ENCODE measurements at regions not wholly inside any gene's neighbourhood (a gene's known extent, or its start where the extent isn't known, plus 50 kb on each side); places are given as distances from the start of the nearest gene placed in this dataset.

- H3K9me3 ChIP-seq = no peaks in the 10 kb centered on the region
- no peak overlapping the region for H3K27ac ChIP-seq
- H3K4me1 ChIP-seq = no peaks in the 10 kb centered on the region
- 82% methylated on average over 8 of the region's 8 CpGs for WGBS
- H3K4me3 ChIP-seq = no peak overlapping the region
- TF ChIP-seq CTCF (IDR thresholded peaks at IDR 0.05) (no peak), POLR2A (IDR thresholded peaks at IDR 0.05) (no peak)
- no peaks in the 10 kb centered on the region for H3K27me3 ChIP-seq
- H3K36me3 ChIP-seq = no peaks in the 10 kb centered on the region
- DNase-seq (ENCODE audit: low spot score in 2 of 2) = no peak
Observed at GRCh38 chr3:29183346-29184087, 97.4 kb upstream of the RBMS3 start.

- no peak overlapping the region for H3K4me3 ChIP-seq
- no peaks in the 10 kb centered on the region for H3K36me3 ChIP-seq
- no peak for TF ChIP-seq EP300 (IDR thresholded peaks at IDR 0.05)
- H3K27me3 ChIP-seq = no peaks in the 10 kb centered on the region
- no peak overlapping the region for H3K27ac ChIP-seq
- WGBS = 89% methylated on average over 1 of the region's 1 CpG
- DNase-seq (ENCODE audit: low spot score in 2 of 2) = no peak
- no peaks in the 10 kb centered on the region for H3K4me1 ChIP-seq
- no peaks in the 10 kb centered on the region for H3K9me3 ChIP-seq
Observed at GRCh38 chr3:29185706-29186105, 95.2 kb upstream of the RBMS3 start.

DNA sequence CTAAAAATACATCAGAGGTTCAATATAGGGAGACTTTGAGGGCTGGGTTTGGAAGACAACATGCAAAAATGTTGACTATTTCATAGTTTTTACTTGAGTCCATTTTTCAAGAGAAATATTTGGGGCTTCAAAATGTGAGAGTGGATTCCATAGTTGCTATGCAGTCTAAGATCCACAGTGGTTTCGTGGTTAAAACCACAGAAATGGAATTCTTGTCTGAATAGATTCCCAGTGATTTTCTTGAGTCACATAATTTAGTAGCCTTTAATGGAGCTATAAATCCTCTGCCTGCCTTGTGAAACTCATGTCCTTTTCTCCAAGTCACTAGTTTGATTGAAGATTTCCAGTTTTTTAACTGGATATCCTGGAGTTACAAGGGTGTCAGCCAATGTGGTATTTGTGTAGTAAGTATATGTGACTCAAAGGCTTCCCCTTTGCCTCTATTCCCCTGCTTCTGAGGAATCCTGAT lies 94.7 kb upstream of the RBMS3 start:
- TF ChIP-seq CTCF (IDR thresholded peaks at IDR 0.05) (no peak), POLR2A (IDR thresholded peaks at IDR 0.05) (no peak), POLR2AphosphoS5 (IDR thresholded peaks at IDR 0.05) (no peak), EP300 (IDR thresholded peaks at IDR 0.05) (no peak)
- 71% methylated on average over 1 of the region's 1 CpG for WGBS
- Histone ChIP-seq H3K27ac (no peak overlapping the region), H3K4me3 (no peak overlapping the region), H3K27me3 (no peaks in the 10 kb centered on the region), H3K36me3 (no peaks in the 10 kb centered on the region), H3K4me1 (no peaks in the 10 kb centered on the region), H3K9me3 (no peaks in the 10 kb centered on the region)
- no peak for DNase-seq (ENCODE audit: low spot score in 2 of 2)

GRCh38 chr3:29186982-29187725 lies 93.7 kb upstream of the RBMS3 start:
- no peaks in the 10 kb centered on the region for H3K4me1 ChIP-seq
- TF ChIP-seq EP300 (IDR thresholded peaks at IDR 0.05) (no peak), CTCF (IDR thresholded peaks at IDR 0.05) (no peak), POLR2A (IDR thresholded peaks at IDR 0.05) (no peak), POLR2AphosphoS5 (IDR thresholded peaks at IDR 0.05) (no peak)
- no peak overlapping the region for H3K27ac ChIP-seq
- 52% methylated on average over 3 of the region's 3 CpGs for WGBS
- H3K4me3 ChIP-seq = no peak overlapping the region
- no peaks in the 10 kb centered on the region for H3K27me3 ChIP-seq
- H3K9me3 ChIP-seq = no peaks in the 10 kb centered on the region
- DNase-seq (ENCODE audit: low spot score in 2 of 2) = no peak
- H3K36me3 ChIP-seq = no peaks in the 10 kb centered on the region

- no peaks in the 10 kb centered on the region for H3K4me1 ChIP-seq
- H3K27me3 ChIP-seq = no peaks in the 10 kb centered on the region
- H3K36me3 ChIP-seq = no peaks in the 10 kb centered on the region
- H3K27ac ChIP-seq = no peak overlapping the region
- DNase-seq (ENCODE audit: low spot score in 2 of 2) = no peak
- no peak overlapping the region for H3K4me3 ChIP-seq
- no peaks in the 10 kb centered on the region for H3K9me3 ChIP-seq
- no peak for TF ChIP-seq POLR2AphosphoS5 (IDR thresholded peaks at IDR 0.05)
- TF ChIP-seq POLR2A (IDR thresholded peaks at IDR 0.05) = no peak
- no peak for TF ChIP-seq EP300 (IDR thresholded peaks at IDR 0.05)
- no peak for TF ChIP-seq CTCF (IDR thresholded peaks at IDR 0.05)
Observed at GRCh38 chr3:29189328-29189727, 91.5 kb upstream of the RBMS3 start.
